ENCODE measurements at regions not wholly inside any gene's neighbourhood (a gene's known extent, or its start where the extent isn't known, plus 50 kb on each side); places are given as distances from the start of the nearest gene placed in this dataset.
A peak's percentile ranks its signal among the peaks of the same experiment; 100 is the strongest.
"Not testable (repeated sequence)": the region's sequence is repeated elsewhere in the genome, so short reads cannot be mapped to it uniquely, and the experiment has no call there.

DNA sequence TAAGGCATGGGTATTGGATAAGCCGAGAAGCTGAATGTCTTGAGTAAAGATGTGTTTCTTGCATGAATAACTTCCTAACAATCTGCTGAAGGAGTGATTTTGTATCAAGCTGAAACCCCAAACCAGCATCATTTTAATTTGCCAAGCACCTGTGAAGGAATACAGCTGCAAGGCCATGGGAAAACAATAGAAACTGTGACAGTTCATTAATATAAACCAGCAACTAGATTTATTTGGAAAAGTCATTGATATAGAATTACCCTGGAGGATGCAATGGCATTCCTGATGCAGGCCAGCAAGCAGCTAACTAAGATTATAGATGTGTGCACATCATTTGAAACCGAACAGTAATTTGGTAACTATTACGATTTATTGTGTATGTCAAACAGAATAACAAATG lies 155.7 kb upstream of the TCF4 start:
- no peak for DNase-seq

DNA sequence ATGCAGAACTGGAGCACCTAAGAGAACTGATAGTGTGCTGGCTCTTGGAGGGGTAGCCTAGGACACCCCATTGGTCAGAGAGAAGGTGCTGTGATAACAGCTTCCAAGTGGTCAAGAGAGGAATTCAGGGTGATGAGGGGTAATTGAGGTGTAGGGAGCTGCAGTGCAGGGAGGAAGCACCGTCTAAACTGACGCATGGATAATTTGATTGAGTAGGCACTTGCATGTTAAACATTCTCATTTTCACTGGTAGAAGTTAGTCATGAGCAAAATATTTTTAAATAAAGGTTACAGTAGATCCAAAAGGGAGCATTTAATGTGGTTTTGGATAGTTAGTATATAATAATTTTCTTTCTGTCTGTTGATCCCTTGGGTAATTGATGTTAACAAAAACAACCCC lies 155.1 kb upstream of the TCF4 start:
- DNase-seq = no peak

DNA sequence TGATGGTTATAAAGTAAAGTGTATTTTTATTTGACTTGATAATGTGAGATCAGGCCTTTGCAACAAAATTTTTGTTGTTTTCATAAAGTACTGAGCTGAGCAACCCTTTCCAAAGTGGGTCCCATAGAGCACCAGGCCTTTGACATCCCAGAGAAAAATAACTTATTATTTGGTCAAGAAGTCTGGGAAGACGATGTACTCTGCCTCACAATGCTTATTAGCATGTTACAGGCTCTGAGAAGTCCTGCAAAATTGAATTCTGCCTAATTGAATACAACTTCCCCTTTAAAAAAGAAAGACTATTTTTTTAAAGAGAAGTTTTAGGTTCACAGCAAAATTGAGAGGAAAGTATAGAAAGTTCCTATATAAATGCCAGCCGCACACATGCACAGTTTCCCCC lies 151.5 kb upstream of the TCF4 start:
- no peak for DNase-seq

DNA sequence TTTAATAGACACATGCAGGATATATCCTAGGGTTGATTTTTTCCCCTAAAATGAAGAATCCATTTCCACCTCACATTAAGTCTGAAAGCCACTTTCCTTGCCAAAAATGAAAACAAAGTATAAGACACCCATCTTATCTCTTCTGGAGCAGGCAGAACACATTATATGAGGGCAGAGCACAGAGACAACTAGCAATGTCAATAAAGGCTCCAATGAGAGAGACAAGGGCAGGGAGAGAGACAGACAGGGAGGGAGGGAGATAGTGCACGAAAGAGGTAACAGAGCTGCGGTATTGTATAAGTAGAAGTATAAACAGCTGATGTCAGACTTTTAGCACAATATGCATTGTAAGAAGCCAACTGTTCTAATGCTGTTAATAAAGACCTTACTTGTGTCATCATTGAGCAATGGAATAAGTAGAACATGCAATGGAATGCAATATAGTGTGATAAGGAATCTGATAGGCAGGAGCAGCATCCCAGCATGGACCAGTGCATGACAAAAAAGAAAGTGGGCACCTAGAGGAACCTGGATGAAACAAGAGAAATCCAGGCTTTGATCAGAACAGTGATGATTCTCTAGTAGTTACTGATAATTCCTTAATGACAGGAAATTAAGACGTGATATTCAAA lies 150.6 kb upstream of the TCF4 start:
- DNase-seq = no peak

DNA sequence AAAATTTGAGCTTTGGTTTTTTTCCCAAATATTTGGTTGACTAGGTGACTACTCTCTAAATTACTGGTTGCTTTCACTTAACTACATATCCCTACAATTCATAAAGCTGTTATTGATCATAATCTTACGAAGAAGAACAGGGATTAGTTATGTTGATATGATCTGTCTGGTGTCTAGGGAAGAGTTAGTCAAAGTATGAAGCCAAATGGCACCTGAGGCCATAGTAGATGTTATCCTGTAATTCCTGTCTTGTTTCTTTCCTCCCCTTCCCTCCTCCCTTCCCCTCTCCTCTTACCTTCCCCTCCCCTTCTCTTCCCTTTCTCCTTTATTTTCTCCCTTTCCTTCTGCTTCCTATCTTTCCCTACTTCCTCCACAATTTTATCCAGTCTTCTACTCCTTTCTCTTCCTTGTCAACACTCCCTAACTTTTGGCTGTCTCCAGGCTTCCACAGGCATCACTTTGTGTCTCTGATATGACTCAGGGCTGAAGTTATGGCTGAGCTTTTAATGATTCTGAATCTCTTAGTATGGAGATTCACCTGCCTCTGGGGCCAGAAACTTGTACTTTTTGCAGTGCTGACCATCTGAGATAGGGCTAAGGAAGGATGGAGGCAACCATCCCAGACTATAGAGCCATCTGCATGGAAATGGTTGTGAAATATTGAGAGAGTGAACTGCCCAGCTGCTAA lies 149.9 kb upstream of the TCF4 start:
- no peak for DNase-seq

DNA sequence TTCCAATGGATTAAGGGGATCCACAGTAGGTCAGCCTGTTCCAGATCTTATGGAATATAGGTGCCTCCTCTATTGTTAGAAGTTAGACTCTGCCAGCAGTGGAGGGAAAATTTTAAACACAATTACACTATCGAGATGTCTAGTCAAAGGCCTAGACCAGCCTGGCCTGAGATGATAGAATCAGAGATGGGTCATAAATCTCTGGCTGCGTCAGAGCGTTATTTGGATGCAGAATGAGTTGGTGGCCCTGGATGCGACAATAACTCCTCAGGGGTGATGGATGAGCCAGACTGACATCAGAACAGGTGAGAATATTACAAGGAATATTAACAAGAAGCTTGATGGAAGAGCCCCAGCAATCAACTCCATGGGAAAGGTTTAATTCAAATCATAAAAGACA lies 149.3 kb upstream of the TCF4 start:
- no peak for DNase-seq

DNA sequence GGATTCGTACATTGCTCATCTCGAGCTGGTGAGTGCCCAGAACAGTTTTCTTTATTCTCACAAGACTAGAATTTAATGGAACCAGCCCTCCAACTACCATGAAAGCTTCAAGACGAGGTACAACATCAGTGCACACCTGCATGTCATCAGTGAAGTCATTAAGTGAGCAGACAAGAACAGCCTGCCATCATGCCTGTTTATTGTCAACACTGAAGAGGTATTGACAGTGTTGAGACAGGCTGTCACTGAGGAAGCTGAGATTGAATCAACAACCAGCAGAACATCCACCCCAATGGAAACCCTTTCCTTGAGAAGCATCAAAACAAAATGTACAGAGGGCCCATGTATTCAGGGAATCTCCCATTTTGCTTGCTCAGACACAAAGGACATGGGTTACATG lies 148.0 kb upstream of the TCF4 start:
- DNase-seq = no peak

DNA sequence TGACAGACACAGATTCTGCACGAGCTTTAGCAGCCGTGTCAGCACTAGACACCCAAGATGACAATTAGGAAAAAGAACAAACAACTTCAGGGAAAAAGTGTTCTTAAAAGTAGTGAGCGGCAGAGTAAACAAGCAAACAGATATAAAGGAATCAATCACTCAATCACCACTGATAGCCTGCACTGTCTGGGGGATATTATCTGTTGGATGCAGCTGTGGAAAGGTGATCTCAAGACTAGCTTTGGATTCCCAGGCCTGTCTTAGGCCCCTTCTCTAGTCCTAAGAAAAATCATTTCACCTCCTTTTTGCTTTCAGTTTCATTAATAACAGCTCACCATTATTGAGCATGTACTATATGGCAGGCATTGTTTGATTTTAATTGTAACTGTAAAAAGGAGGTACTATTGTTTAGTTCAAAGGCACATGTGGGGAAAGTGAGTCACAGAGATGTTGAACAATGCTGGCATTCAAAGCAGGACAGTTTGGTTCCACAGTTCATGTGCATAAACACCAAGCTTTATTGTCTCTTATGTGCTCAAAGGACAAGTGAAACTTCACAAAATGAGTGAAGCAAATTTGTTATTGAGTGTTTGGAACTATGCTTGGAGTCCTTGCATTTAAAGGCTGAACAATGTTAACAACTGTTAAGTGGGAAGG lies 147.3 kb upstream of the TCF4 start:
- peak in 1 of 51 donors; percentile 0 for DNase-seq

DNA sequence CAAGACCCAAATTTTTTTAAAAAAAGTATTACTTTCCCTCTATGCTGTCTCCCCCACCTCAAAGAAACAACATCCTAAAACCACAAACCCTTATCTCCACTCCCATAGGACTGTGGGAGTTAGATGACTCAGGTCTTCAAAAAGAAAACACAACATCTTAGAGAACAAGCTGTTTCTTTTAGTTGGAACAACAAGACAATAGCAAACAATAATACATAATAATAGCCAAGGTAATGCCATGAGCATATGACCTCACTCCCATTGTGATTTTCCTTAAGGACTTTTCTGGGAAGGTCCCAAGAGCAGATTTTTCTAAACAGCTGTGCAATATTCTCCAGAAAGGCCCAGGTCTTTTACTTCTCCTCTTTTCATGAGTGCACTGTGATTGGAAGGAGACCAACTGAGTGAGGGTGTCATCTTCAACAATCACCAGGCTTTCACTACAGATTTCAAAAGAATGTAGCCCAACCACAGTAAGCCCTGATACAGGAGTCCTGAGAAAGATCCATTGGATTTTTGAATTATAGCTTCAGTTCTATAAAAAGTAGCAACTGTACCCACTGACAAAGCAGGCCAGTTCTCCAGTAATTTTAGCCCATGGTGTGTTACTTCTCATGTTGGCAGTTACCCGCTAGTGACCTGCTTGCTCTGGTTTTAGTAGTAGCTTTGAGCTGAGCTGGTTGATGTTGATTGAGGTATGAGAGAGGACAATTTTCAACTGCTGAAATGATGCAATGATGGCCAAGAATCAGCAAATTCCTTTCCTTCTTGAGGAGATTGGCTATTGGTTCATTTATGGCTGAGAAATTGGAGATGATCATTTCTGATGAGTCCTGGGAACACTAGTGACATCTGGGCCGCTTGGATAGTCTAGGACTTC lies 144.5 kb upstream of the TCF4 start:
- no peak for DNase-seq

DNA sequence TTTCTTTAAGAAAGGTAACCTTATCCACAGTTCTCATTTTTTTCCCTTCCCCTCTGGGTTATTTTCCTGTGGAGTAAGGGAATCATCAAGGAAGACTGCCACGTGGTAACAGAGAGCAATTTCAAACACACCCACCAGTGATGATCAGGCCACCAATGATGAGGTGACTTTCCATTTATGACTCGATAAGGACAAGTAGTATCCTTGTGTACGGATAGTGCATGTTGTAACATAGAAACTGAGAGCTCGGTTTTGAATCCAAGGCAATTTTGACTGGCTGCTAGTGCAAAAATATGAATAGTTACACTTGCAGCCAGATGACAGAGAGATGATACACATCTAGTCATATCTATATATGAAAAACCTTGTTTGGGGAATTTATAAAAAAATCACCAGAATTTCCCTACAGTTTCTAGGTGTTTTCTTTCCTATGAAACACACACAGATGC lies 143.6 kb upstream of the TCF4 start:
- no peak for DNase-seq

DNA sequence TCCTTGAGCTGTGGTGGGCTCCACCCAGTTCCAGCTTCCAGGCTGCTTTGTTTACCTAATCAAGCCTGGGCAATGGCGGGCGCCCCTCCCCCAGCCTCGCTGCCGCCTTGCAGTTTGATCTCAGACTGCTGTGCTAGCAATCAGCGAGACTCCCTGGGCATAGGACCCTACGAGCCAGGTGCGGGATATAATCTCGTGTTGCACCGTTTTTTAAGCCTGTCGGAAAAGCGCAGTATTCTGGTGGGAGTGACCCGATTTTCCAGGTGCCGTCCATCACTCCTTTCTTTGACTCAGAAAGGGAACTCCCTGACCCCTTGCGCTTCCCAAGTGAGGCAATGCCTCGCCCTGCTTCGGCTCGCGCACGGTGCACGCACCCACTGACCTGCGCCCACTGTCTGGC lies 133.0 kb upstream of the TCF4 start:
- DNase-seq = not testable (repeated sequence)

DNA sequence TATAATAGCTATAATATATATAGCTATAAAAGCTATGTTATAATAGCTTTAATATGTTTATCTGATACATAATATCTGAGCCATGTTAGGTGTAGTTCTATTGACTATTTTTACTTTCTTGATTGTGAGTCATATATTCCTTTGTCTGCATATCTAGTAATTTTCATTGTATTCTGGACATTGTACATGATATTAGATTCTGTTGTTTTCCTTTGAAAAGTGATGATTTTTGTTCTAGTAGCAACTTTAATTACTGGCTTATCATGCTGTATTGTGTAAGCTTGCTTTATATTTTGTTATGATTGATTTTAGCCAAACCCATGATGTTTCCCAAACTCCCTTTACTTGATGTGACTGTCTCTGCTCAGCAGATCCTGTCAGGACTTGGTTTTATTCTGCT lies 125.7 kb upstream of the TCF4 start:
- no peak for DNase-seq

DNA sequence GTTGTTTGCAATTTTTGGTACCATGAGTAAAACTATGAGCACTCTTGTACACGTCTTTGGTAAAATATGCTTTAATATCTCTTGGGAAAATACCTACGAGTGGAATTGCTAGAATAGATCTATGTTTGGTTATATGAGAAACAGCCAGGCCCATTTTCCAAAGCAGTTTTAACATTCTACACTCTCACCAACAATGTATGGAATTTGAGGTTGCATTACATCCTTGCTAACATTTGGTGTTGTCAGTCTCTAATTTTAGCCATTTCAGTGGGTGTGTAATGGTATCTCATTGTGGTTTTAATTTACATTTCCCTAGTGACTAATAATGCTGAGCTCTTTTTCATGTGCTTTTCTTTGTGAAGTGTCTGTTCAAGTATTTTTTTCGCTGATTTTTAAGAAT lies 118.9 kb upstream of the TCF4 start:
- DNase-seq = no peak

DNA sequence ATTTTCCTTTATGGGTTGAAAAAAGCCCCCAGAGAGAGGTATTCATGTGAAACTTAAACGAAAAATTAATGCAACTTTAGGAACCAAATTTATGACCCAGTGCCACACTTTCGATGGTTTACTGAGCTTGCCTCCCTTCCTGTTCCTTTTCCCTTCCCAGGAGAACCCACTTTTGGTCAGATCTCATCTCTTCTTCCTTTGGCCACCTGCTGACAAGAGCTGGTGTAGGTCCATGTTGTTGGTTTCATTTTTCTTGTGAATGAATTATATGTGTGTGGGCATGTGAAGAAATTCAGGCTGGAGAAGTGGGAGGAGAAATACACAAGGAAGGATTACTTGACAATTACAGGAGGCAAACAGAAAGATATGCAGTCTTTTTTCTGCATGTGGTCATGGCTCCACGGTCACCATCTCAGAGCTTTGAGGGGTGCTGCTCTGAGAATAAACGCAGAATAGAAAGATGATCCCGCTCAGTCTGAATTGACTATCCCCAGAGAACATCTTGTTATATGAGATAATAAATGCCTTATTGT lies 111.3 kb upstream of the TCF4 start:
- DNase-seq = no peak

DNA sequence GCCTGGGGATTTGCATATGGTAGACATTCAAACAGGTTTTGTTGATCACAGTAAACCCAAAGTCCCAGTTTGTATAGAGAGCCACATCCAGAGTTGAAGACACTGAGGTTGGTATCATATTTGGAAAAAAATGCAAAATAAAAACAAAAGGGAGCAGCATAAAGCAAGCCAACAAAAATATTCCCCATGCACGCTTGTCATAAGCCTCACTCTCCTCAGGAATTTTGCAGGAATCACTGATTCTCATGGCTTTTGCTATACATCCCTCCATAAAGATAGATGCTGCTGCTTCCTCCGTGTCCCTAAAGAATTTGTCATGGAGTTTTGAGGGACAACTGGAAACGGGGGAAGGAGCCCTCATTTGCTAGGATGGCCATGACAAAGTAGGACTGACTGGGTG lies 108.8 kb upstream of the TCF4 start:
- no peak for DNase-seq

DNA sequence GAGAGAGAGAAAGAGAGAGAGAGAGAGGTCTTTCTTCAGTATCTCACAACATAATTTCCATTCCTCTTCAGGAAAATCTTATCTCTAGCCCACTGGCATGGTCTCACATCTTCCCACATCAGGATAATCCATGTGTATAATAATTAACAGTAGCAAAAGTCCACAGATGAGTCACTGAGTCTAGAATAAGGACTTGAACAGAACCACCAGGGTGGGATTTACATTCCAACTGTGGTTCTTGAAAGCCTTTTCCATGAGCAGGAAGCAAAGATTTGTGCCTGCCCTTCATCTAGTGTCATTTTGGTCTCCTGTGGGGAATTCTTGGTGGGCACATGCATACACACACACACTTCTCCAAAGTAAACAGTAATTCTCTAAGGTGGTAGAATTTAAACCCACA lies 107.1 kb upstream of the TCF4 start:
- DNase-seq = no peak

DNA sequence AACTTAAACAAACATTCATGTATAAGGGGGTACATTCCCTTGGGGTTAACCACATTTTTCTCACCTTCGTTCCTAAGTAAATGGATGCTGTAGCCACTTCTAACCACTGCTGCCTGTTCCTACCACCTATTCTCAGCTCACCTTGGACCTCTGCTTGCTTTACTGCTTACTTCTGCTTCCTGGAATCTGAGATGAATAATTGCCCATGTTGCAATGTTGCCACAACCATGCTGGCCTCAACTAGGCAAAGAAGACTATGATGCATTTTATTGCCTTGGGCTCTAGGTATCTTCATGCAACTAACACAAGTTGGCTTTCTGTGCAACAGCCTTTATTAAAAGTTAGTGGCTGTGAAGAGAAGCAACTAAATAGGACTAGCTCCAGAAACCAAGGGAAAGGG lies 106.3 kb upstream of the TCF4 start:
- no peak for DNase-seq

DNA sequence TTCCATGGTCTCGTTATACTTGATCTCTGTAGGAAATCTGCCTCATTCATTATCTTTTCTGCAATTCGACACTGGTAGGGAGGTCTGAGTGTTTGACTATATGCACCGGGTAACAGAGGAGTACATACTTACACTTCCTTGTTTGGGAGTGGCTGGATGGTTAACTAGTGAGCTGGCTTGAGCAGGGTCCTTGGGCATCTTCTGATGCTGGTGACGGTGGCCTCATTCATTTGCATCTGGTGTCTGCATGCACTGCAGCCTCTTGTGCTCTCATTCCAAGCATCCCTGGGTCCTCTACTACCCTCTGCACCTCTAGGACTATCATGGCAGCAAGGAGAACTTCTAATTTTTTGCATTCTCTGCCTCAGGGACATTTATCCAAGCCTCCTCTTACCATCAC lies 100.0 kb upstream of the TCF4 start:
- no peak for DNase-seq

DNA sequence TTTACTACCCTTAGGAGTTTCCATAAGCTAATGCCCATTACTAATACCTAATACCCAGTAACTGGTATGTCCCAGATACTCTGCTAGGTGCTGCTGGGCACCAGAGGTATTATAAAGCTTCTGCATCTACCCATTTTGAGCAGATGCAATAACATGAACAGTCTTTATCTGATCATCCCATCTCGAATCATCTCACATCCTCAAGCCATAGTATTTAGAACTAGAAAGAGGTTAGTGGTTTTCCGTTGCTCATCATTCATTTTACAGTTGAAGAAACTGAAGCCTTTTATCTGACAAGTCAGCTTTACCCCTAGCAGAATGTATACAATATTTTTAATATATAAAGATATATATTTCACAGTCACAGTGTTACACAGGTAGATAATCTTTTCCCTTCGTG lies 99.1 kb upstream of the TCF4 start:
- DNase-seq = no peak

DNA sequence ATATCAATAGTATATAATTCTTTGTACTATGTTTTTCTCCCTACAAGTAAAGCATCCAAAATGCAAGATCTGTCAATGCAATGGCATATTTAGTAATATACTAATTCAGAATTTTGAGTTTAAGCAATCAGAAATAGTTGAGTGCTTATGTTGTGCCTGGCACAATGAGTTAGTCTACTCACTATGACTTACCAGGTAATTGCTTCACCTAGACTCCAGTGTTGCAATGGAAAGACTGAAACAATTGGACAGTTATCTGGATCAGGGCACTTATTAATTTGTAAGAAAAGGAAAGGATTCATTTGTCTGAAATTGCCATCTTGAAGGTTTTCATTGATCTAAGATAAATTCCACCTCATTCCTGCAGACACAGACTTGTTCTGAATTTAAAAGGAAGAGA lies 97.6 kb upstream of the TCF4 start:
- DNase-seq = no peak

DNA sequence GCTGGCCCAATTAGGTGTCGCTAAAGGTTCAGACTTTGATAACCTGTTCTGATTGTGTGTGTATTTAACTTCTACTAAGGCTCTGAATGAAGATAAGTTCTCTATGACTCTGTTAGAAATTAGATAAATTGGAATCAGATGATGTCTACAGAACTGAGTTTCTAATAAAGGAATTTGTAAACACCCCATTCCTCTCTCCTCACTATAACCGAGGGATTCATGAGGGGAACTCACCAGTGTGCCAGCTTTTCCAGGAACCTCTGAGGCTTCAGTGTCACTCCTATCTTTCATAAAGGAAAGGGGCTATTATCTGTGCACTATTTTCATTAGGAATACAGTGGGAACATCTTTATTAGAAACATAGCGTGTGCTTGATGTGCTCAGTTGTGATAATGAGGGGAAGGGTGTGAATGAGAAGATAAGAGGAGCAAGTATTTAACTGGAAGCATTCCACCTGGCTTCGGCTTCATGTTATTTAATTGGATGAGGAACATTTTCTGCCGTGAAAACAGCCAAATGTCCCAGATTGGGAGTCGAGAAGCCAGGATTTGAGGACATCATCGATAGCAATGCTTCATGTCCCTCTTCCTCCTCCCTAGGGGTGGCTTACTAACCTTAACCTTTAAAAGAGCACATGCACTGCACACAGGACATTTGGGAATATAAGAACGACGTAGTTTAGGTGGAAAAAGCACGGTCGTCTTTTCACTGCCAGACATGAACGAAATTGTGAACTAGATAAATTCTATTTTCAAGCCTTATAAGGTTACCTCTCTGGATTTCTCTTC lies 84.8 kb upstream of the TCF4 start:
- no peak for DNase-seq

All from hypothalamus (tissue), 51 donors.